ENCODE measurements at regions not wholly inside any gene's neighbourhood (a gene's known extent, or its start where the extent isn't known, plus 50 kb on each side); places are given as distances from the start of the nearest gene placed in this dataset.
A peak's percentile ranks its signal among the peaks of the same experiment; 100 is the strongest.

DNA sequence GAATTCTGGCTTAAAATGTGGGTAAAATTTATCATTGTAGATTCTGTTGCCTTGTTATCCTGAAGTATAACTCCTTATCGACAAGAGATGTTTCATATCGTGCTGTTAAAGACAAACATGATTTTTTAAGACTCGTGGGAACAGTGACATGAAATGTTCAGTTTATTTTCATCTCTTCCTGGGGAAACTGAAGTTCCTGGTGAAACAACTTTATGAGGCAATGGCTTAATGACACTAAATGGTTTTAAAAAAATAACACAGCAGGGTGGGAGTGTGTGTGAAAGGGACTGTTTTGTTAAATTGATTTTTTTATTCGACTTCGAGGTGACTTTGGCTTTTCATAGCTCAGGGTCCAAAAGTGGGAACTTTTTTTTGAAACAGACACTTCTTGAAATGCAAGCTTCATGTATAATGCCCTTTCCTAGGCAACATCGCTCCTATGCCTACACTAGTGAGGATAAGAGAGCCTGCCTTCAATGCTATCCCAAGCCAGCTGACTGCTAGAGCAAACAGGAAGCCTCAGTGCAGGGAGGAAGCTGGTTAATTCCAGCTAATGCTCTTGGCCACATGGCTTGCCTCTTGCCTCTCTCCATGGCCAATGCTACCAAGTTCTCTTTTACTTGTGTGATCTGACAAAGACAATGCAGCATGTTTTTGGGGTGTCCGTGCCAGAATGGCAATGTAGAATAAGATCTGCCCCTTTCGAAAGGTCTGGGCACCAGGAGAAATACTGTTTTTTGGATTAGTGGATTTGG lies 57.8 kb downstream of the PABIR2 start:
- peak; percentile 34 for DNase-seq (ENCODE audit: low read depth)
- H3K4me3 ChIP-seq (ENCODE audit: low read depth, low read length), result no peak overlapping the region
- TF ChIP-seq CTCF (IDR thresholded peaks at IDR 0.05; ENCODE audit: insufficient read depth, low read depth, low read length), result no peak

- H3K4me3 ChIP-seq (ENCODE audit: low read depth, low read length), result no peak overlapping the region
- TF ChIP-seq CTCF (IDR thresholded peaks at IDR 0.05; ENCODE audit: insufficient read depth, low read depth, low read length), result no peak
- no peak for DNase-seq (ENCODE audit: low read depth)
Observed at GRCh38 chrX:134738445-134738844, 58.6 kb downstream of the PABIR2 start.

DNA sequence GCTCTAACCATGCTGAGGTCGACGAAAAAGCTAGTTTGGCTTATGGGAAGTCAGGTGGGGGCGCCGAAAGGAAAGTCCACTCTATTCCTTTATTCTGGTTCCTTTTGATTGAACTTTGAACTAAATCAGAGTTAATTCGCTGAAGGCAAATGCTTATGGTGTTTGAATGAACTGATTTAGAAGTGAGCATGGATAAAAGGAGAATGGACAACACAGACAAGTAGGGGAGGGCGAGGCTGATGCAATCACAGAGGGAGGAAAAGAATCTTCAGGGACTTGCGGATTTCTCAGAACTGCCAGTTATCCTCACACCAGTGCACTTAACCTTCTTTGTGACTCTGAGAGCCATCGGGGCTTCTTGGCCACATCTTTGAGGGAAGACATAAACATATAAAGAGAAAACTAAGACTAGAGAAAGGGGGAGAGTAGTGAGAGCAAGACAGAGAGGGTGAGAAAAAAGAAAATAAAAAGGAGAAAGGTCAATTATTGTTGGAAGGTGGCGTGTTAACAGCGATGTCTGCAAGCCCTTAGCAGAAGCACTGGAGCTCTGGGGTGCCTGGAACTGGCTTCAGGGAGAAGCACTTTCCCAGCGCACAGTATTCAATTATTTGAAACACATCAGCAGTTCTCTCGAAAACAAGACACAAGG lies 59.2 kb downstream of the PABIR2 start:
- H3K4me3 ChIP-seq (ENCODE audit: low read depth, low read length), result no peak overlapping the region
- DNase-seq (ENCODE audit: low read depth), result peak; percentile 39
- TF ChIP-seq CTCF (IDR thresholded peaks at IDR 0.05; ENCODE audit: insufficient read depth, low read depth, low read length), result no peak

- no peak overlapping the region for H3K4me3 ChIP-seq (ENCODE audit: low read depth, low read length)
- peak; percentile 74 for DNase-seq (ENCODE audit: low read depth)
- no peak for TF ChIP-seq CTCF (IDR thresholded peaks at IDR 0.05; ENCODE audit: insufficient read depth, low read depth, low read length)
Observed at GRCh38 chrX:134737061-134737460, 59.9 kb downstream of the PABIR2 start.

DNA sequence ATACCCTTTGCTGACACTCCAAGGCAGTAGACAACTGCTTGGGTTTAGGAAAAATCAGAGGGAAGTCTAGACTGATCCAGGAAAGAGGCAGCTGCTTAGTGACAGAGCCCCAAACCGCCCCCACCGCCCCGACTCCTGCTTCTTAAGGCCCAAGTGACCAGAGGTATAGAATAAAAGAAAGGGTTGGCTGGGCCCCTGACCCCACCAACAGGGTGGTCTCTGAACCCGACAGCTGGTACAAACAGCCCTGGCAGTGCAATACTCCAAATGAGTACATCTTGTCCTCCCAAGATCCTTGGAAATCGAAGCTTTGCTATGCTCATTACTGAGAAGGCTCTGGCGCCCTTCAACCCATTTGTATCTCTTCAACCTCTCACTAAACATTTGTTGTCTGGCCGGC lies 60.6 kb downstream of the PABIR2 start:
- no peak for TF ChIP-seq CTCF (IDR thresholded peaks at IDR 0.05; ENCODE audit: insufficient read depth, low read depth, low read length)
- no peak for DNase-seq (ENCODE audit: low read depth)
- H3K4me3 ChIP-seq (ENCODE audit: low read depth, low read length), result no peak overlapping the region

GRCh38 chrX:134735015-134735414 lies 62.0 kb downstream of the PABIR2 start:
- no peak for TF ChIP-seq CTCF (IDR thresholded peaks at IDR 0.05; ENCODE audit: insufficient read depth, low read depth, low read length)
- DNase-seq (ENCODE audit: low read depth), result no peak
- H3K4me3 ChIP-seq (ENCODE audit: low read depth, low read length), result no peak overlapping the region

All from fibroblast of villous mesenchyme (primary cell).